ENCODE measurements at regions not wholly inside any gene's neighbourhood (a gene's known extent, or its start where the extent isn't known, plus 50 kb on each side); places are given as distances from the start of the nearest gene placed in this dataset.

DNA sequence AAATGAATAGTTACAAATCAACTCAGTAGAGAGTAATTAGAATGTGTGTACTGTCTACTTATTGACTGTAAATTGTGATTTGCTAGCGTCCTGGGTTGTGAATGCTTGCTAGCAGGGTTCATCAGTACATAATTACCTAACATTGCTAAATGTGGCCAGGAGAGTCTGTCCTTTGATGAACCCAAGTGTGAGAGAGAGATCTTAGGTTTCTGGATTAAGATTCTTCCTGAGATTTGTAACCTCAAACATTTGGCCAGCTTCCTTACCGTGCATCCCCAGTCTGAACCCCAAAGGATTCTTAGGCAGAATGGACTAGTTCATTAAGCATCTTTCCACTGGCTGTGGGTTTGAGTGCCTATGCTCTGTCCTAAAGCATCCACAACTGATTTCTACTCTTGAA lies 84.0 kb upstream of the ITPRID2 start (continued):
- TF ChIP-seq, protein P1, sequence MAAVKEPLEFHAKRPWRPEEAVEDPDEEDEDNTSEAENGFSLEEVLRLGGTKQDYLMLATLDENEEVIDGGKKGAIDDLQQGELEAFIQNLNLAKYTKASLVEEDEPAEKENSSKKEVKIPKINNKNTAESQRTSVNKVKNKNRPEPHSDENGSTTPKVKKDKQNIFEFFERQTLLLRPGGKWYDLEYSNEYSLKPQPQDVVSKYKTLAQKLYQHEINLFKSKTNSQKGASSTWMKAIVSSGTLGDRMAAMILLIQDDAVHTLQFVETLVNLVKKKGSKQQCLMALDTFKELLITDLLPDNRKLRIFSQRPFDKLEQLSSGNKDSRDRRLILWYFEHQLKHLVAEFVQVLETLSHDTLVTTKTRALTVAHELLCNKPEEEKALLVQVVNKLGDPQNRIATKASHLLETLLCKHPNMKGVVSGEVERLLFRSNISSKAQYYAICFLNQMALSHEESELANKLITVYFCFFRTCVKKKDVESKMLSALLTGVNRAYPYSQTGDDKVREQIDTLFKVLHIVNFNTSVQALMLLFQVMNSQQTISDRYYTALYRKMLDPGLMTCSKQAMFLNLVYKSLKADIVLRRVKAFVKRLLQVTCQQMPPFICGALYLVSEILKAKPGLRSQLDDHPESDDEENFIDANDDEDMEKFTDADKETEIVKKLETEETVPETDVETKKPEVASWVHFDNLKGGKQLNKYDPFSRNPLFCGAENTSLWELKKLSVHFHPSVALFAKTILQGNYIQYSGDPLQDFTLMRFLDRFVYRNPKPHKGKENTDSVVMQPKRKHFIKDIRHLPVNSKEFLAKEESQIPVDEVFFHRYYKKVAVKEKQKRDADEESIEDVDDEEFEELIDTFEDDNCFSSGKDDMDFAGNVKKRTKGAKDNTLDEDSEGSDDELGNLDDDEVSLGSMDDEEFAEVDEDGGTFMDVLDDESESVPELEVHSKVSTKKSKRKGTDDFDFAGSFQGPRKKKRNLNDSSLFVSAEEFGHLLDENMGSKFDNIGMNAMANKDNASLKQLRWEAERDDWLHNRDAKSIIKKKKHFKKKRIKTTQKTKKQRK (IDR thresholded peaks at IDR 0.05; ENCODE audit: low read depth, low read length) = no peak
- no peak for TF ChIP-seq SREBF2 (IDR thresholded peaks at IDR 0.05; ENCODE audit: low read length)

DNA sequence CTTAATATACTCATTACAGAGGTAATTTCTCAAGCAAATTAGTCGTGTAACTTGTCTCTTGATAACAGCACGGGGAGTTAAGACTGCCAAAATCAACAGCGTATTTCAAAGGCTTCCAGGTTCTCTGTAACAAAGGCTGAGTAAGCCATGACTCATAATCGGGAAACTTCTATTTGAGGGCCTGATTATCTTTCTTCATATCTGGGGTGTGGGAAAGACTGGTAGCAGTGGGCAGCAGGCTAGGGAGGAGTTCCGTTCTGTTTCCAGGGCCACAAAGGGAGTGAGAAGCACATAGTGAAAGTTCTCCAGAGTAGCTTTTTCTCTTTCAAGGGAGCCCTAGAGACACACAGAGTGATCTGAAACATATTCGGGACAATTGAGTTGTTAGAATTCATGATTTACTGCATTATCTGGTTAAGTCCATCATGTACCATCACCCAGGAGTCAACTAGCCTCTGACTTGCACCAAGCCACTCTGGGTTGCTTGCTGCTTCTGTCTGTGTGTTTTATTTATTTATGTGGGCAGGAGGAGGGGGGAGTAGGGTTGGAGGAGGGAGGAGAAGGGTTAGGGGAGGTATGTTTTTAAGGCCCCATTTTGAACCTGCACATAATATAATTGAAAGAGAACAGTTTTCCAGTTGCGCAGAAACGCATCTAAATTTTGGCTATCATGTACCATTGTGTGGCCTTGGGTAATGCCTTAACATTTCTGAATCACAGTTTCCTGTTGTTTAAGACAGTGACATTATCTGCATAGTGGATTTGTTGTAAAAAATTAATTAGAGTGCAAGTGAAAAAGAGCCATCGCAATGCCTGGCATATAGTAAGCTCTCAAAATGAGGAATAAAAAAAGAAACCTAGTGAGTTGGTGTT lies 80.5 kb upstream of the ITPRID2 start:
- ChIA-PET SMC1A (ENCODE audit: uncharacterized antibody, unreplicated experiment) (no interaction called here), RAD21 (ENCODE audit: unreplicated experiment) (no interaction called here), POLR2A (no interaction called here), CTCF (no interaction called here)
- H3K4me3 ChIP-seq = no peak overlapping the region
- no peaks in the 10 kb centered on the region for H3K79me2 ChIP-seq (ENCODE audit: control insufficient read depth, insufficient read depth, low read length)
- H3K4me1 ChIP-seq (ENCODE audit: control insufficient read depth, insufficient read depth, low read length) = no peaks in the 10 kb centered on the region
- intact Hi-C loops (cut with micrococcal nuclease; ENCODE audit: unreplicated experiment) (no loop called here), in situ Hi-C loops (cut with MboI) (no loop called here)
- H3K27me3 ChIP-seq (replicated peaks in 1 of 2; ENCODE audit: control insufficient read depth in 2 of 2, insufficient read depth in 2 of 2, low read length in 1 of 2) = no peaks in the 10 kb centered on the region; a peak in 1 of 4 replicates
- no peaks in the 10 kb centered on the region for H4K20me1 ChIP-seq (ENCODE audit: control insufficient read depth, insufficient read depth)
- no peaks in the 10 kb centered on the region for H3K9me3 ChIP-seq (replicated peaks; ENCODE audit: control insufficient read depth, insufficient read depth, low read length)
- no peak overlapping the region for H3K9ac ChIP-seq (ENCODE audit: control insufficient read depth, insufficient read depth, low read length)
- no peaks in the 10 kb centered on the region for H3K36me3 ChIP-seq (ENCODE audit: control insufficient read depth in 2 of 2, insufficient read depth in 2 of 2, low read length in 1 of 2)
- BruUV-seq (replicated peaks) = no TSS peak
- H2AFZ ChIP-seq (ENCODE audit: control insufficient read depth, low read depth, low read length) = no peak overlapping the region
- ATAC-seq (no peak), FAIRE-seq (no peak), DNase-seq (ENCODE audit: low read depth, low spot score) (no peak)
- H3K27ac ChIP-seq (ENCODE audit: control insufficient read depth, insufficient read depth) = no peak overlapping the region
- TF ChIP-seq NFIC (IDR thresholded peaks at IDR 0.05; ENCODE audit: low read depth, low read length) (no peak), YY1 (IDR thresholded peaks at IDR 0.05; ENCODE audit: low read depth, low read length) (no peak), FOXM1 (IDR thresholded peaks at IDR 0.05; ENCODE audit: low read depth, low read length) (no peak), RUNX3 (IDR thresholded peaks at IDR 0.05; ENCODE audit: low read length) (no peak), SRF (IDR thresholded peaks at IDR 0.05; ENCODE audit: low read depth in 2 of 2, low read length in 2 of 2) (no peak), RFX5 (IDR thresholded peaks at IDR 0.05; ENCODE audit: low read depth, low read length) (no peak), NFXL1 (IDR thresholded peaks at IDR 0.05; ENCODE audit: borderline replicate concordance) (no peak)
- TF ChIP-seq, protein P2, sequence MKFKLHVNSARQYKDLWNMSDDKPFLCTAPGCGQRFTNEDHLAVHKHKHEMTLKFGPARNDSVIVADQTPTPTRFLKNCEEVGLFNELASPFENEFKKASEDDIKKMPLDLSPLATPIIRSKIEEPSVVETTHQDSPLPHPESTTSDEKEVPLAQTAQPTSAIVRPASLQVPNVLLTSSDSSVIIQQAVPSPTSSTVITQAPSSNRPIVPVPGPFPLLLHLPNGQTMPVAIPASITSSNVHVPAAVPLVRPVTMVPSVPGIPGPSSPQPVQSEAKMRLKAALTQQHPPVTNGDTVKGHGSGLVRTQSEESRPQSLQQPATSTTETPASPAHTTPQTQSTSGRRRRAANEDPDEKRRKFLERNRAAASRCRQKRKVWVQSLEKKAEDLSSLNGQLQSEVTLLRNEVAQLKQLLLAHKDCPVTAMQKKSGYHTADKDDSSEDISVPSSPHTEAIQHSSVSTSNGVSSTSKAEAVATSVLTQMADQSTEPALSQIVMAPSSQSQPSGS (IDR thresholded peaks at IDR 0.05; ENCODE audit: low read length) = no peak
- no peak overlapping the region for H3K4me2 ChIP-seq (ENCODE audit: control insufficient read depth, insufficient read depth)
- 53% methylated on average over 9 of the region's 9 CpGs for WGBS (ENCODE audit: insufficient coverage, insufficient replicate concordance, low lambda C conversion rate, missing lambda C conversion rate)

All from GM12878 (cell line).